ENCODE measurements at regions not wholly inside any gene's neighbourhood (a gene's known extent, or its start where the extent isn't known, plus 50 kb on each side); places are given as distances from the start of the nearest gene placed in this dataset.

DNA sequence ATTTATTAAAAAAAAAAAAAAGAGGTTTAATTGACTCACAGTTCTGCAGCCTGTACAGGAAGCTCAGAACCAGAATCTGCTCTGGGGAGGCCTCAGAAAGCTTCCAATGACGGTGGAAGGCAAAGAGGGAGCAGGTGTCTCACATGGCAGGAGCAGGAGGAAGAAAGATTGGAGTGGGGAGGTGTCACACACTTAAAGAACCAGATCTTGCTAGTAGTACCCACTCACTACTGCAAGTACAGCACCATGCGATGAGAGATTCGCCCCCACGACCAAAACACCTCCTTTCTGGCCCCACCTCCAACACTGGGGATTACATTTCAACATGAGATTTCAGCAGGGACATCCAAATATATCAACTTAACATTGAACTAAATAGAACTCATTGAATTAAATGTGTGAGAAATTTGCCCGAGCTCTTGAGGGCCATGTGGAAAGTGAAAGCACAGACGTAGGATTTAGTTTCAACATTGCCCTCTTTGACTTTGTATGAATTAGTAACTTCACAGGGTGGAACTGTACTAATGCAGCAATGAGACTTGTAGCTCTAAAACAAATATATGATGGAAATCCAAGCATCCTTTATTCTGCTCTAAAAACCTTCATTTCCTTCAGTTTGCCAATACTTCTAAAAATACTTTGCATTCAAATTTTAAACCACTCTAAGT, 628.2 kb downstream of the FAM181B start:
- TF ChIP-seq, protein P1, sequence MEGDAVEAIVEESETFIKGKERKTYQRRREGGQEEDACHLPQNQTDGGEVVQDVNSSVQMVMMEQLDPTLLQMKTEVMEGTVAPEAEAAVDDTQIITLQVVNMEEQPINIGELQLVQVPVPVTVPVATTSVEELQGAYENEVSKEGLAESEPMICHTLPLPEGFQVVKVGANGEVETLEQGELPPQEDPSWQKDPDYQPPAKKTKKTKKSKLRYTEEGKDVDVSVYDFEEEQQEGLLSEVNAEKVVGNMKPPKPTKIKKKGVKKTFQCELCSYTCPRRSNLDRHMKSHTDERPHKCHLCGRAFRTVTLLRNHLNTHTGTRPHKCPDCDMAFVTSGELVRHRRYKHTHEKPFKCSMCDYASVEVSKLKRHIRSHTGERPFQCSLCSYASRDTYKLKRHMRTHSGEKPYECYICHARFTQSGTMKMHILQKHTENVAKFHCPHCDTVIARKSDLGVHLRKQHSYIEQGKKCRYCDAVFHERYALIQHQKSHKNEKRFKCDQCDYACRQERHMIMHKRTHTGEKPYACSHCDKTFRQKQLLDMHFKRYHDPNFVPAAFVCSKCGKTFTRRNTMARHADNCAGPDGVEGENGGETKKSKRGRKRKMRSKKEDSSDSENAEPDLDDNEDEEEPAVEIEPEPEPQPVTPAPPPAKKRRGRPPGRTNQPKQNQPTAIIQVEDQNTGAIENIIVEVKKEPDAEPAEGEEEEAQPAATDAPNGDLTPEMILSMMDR (IDR thresholded peaks at IDR 0.05) = no peak
- no peak for TF ChIP-seq EP300 (IDR thresholded peaks at IDR 0.05)
- no peak for TF ChIP-seq POLR2AphosphoS5 (IDR thresholded peaks at IDR 0.05)
- no peak for TF ChIP-seq POLR2A (IDR thresholded peaks at IDR 0.05)
